A549 (cell line): ENCODE measurements at regions not wholly inside any gene's neighbourhood (a gene's known extent, or its start where the extent isn't known, plus 50 kb on each side); places are given as distances from the start of the nearest gene placed in this dataset.

ENCODE experiments used
- ATAC-seq, 2 experiments: fragments of 200-7000 bp in 1 of 2; fragments of >200 bp in 1 of 2; cut with Nextera tagmentation in 1 of 2; cut with Tn5 transposase in 1 of 2; 3 replicates each; pipeline versions ENCODE4 v1.8.0 to v1.9.1; 2018 to 2020; ENCODE audit warnings: mild to moderate bottlenecking in 1 of 2, moderate library complexity in 1 of 2
- CTCF ChIA-PET: fragments of 300-600 bp; sonication (Branson Sonifier 250); formaldehyde crosslinking; extraction: SDS; loops from one replicate; lab custom pipeline; 2021; ENCODE audit warnings: antibody characterized with exemption, inconsistent platforms; lab: Yijun Ruan, JAX
- POLR2A ChIA-PET: fragments of 350-600 bp; formaldehyde crosslinking; extraction: SDS; loops from one replicate; lab custom pipeline; 2021; ENCODE audit warnings: antibody characterized with exemption, inconsistent platforms; lab: Yijun Ruan, JAX
- DNase-seq, 2 experiments: peaks; one replicate each; pipeline versions ENCODE4 v3.0.0 to v3.0.0-alpha.2; 2011 to 2016; ENCODE audit warnings: low read depth in 1 of 2, low spot score in 1 of 2
- FAIRE-seq: peaks from 2 replicates; lab custom pipeline; 2011; peaks lifted over from hg19 to GRCh38; lab: Jason Lieb, UNC
- H3K27ac ChIP-seq, 2 experiments: fragments of >200 bp; sonication (Bioruptor Twin); formaldehyde crosslinking; 3 replicates each; pipeline ENCODE4 v1.5.1; 2016 to 2017
- H3K4me1 ChIP-seq: fragments of >200 bp; sonication (Bioruptor Twin); formaldehyde crosslinking; 3 replicates; pipeline ENCODE4 v1.6.1; 2016
- H3K4me2 ChIP-seq: fragments of >200 bp; sonication (Bioruptor Twin); formaldehyde crosslinking; 3 replicates; pipeline ENCODE4 v1.6.1; 2016
- H3K4me3 ChIP-seq: fragments of >200 bp; sonication (Bioruptor Twin); formaldehyde crosslinking; 3 replicates; pipeline ENCODE4 v1.5.1; 2016
- H3K9me3 ChIP-seq: fragments of >200 bp; sonication (Bioruptor Twin); formaldehyde crosslinking; 3 replicates; pipeline ENCODE4 v1.6.1; 2016
- CEBPB ChIP-seq, 2 experiments: fragments of >200 bp in 1 of 2; sonication (Bioruptor Twin) in 1 of 2; formaldehyde crosslinking in 1 of 2; IDR thresholded peaks; 2 replicates each; pipeline ENCODE4 v1.6.1; 2012 to 2016
- CHD2 ChIP-seq: fragments of 150-350 bp; IDR thresholded peaks from 2 replicates; pipeline ENCODE4 v1.6.1; 2014; ENCODE audit warnings: low read length; ENCODE audit not compliant: partially characterized antibody
- EHMT2 ChIP-seq: fragments of 200-600 bp; sonication (generic); IDR thresholded peaks from 2 replicates; pipeline ENCODE4 v1.6.1; 2016; ENCODE audit warnings: antibody characterized with exemption, low read depth, mild to moderate bottlenecking, moderate library complexity
- ELK1 ChIP-seq: fragments of 150-350 bp; IDR thresholded peaks from 2 replicates; pipeline ENCODE4 v1.6.1; 2014; ENCODE audit warnings: low read depth, mild to moderate bottlenecking, low read length
- FOSB ChIP-seq: fragments of 250-450 bp; sonication (Bioruptor Pico); IDR thresholded peaks from 2 replicates; pipeline ENCODE4 v1.5.0; 2020; ENCODE audit warnings: mild to moderate bottlenecking, moderate library complexity
- FOXS1 ChIP-seq: fragments of 250-450 bp; sonication (Bioruptor Pico); IDR thresholded peaks from 2 replicates; pipeline ENCODE4 v1.5.0; 2020; ENCODE audit warnings: mild to moderate bottlenecking, moderate library complexity
- HDAC2 ChIP-seq: fragments of 200-600 bp; sonication (generic); IDR thresholded peaks from 2 replicates; pipeline ENCODE4 v1.6.1; 2016
- HEYL ChIP-seq: fragments of 250-450 bp; sonication (Bioruptor Pico); IDR thresholded peaks from 2 replicates; pipeline ENCODE4 v1.8.0; 2021; ENCODE audit warnings: mild to moderate bottlenecking, moderate library complexity
- HOXA7 ChIP-seq: fragments of 250-450 bp; sonication (Bioruptor Pico); IDR thresholded peaks from 2 replicates; pipeline ENCODE4 v1.5.0; 2020; ENCODE audit warnings: mild to moderate bottlenecking, moderate library complexity
- JUN ChIP-seq, 2 experiments: fragments of >200 bp; sonication (Bioruptor Twin); formaldehyde crosslinking; IDR thresholded peaks; 2 replicates in 1 of 2; 3 replicates in 1 of 2; pipeline ENCODE4 v1.6.1; 2016 to 2017
- JUNB ChIP-seq: fragments of >200 bp; sonication (Bioruptor Twin); formaldehyde crosslinking; IDR thresholded peaks from 2 replicates; pipeline ENCODE4 v1.6.1; 2016
- KDM1A ChIP-seq: fragments of 200-600 bp; sonication (generic); IDR thresholded peaks from 2 replicates; pipeline ENCODE4 v1.6.1; 2016; ENCODE audit warnings: low read depth, mild to moderate bottlenecking
- MAFK ChIP-seq: fragments of 450-650 bp; IDR thresholded peaks from 2 replicates; pipeline ENCODE4 v1.6.1; 2014; ENCODE audit not compliant: partially characterized antibody
- PBX3 ChIP-seq: IDR thresholded peaks from 2 replicates; pipeline ENCODE4 v1.6.1; 2012
- POLR2A ChIP-seq: IDR thresholded peaks from 2 replicates; pipeline ENCODE4 v1.6.1; 2012; ENCODE audit warnings: mild to moderate bottlenecking, low read length
- RNF2 ChIP-seq: fragments of 200-600 bp; sonication (generic); IDR thresholded peaks from 2 replicates; pipeline ENCODE4 v1.6.1; 2016; ENCODE audit warnings: low read depth, mild to moderate bottlenecking, antibody characterized with exemption, moderate library complexity, borderline replicate concordance
- SMC3 ChIP-seq: fragments of >200 bp; sonication (Bioruptor Twin); formaldehyde crosslinking; IDR thresholded peaks from 3 replicates; pipeline ENCODE4 v1.6.1; 2018; ENCODE audit warnings: inconsistent platforms
- SREBF2 ChIP-seq: fragments of 450-650 bp; IDR thresholded peaks from 2 replicates; pipeline ENCODE4 v1.6.1; 2014; ENCODE audit warnings: mild to moderate bottlenecking, moderate library complexity
- TFCP2L1 ChIP-seq: fragments of 250-450 bp; sonication (Bioruptor Pico); IDR thresholded peaks from 2 replicates; pipeline ENCODE4 v1.5.0; 2021; ENCODE audit warnings: mild to moderate bottlenecking
- ZC3H11A ChIP-seq: fragments of 450-650 bp; IDR thresholded peaks from 2 replicates; pipeline ENCODE4 v1.6.1; 2014; ENCODE audit warnings: antibody characterized with exemption, mild to moderate bottlenecking
- ZSCAN20 ChIP-seq: fragments of 250-450 bp; sonication (Bioruptor Pico); IDR thresholded peaks from 2 replicates; pipeline ENCODE4 v1.8.0; 2022; ENCODE audit warnings: mild to moderate bottlenecking, moderate library complexity
- WGBS: methylation state at CpG from one replicate; pipeline ENCODE4 v1.1.6; 2017; ENCODE audit errors: missing lambda C conversion rate; 5-methylcytosine and 5-hydroxymethylcytosine counted together
- TF ChIP-seq, protein P1 (sequence below): fragments of 250-450 bp; sonication (Bioruptor Pico); IDR thresholded peaks from 2 replicates; pipeline ENCODE4 v1.5.0; 2021; ENCODE audit warnings: mild to moderate bottlenecking, moderate library complexity, borderline replicate concordance
- TF ChIP-seq, protein P2 (sequence below): fragments of 200-600 bp; sonication (generic); IDR thresholded peaks from 2 replicates; pipeline ENCODE4 v1.6.1; 2016; ENCODE audit warnings: antibody characterized with exemption, mild to moderate bottlenecking, moderate library complexity
- TF ChIP-seq, protein P3 (sequence below): fragments of 450-650 bp; IDR thresholded peaks from 2 replicates; pipeline ENCODE4 v1.6.1; 2014; ENCODE audit warnings: antibody characterized with exemption

- DNase-seq (no peak), ATAC-seq (no peak), FAIRE-seq (no peak)
- CTCF ChIA-PET: no interaction called here
- WGBS: 20% methylated on average over 15 of the region's 15 CpGs
- Histone ChIP-seq H3K9me3 (no peaks in the 10 kb centered on the region; the same call in 2 of the 3 replicates), H3K4me3 (no peak overlapping the region), H3K4me2 (no peak overlapping the region), H3K27ac (no peak overlapping the region)
- POLR2A ChIA-PET: no interaction called here
- TF ChIP-seq JUNB (no peak), TFCP2L1 (CRISPR knock-in tag) (no peak), HEYL (CRISPR knock-in tag) (no peak)
- TF ChIP-seq, all 56 proteins: peak for 0
- H3K4me1 ChIP-seq: no peaks in the 10 kb centered on the region
Observed at GRCh38 chr16:35732046-35732810, 2272.8 kb downstream of the TP53TG3F start.

- no peak for DNase-seq
- FAIRE-seq: no peak
- no peak overlapping the region for H3K4me3 ChIP-seq
- TF ChIP-seq FOSB (CRISPR knock-in tag) (no peak), SMC3 (no peak), RNF2 (no peak), SREBF2 (no peak), HOXA7 (CRISPR knock-in tag) (no peak), CHD2 (no peak), JUN (IDR thresholded peaks at IDR 0.05) (no peak), CEBPB (IDR thresholded peaks at IDR 0.05) (no peak)
- TF ChIP-seq, protein P1, sequence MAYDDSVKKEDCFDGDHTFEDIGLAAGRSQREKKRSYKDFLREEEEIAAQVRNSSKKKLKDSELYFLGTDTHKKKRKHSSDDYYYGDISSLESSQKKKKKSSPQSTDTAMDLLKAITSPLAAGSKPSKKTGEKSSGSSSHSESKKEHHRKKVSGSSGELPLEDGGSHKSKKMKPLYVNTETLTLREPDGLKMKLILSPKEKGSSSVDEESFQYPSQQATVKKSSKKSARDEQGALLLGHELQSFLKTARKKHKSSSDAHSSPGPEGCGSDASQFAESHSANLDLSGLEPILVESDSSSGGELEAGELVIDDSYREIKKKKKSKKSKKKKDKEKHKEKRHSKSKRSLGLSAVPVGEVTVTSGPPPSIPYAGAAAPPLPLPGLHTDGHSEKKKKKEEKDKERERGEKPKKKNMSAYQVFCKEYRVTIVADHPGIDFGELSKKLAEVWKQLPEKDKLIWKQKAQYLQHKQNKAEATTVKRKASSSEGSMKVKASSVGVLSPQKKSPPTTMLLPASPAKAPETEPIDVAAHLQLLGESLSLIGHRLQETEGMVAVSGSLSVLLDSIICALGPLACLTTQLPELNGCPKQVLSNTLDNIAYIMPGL: no peak
- TF ChIP-seq, protein P2, sequence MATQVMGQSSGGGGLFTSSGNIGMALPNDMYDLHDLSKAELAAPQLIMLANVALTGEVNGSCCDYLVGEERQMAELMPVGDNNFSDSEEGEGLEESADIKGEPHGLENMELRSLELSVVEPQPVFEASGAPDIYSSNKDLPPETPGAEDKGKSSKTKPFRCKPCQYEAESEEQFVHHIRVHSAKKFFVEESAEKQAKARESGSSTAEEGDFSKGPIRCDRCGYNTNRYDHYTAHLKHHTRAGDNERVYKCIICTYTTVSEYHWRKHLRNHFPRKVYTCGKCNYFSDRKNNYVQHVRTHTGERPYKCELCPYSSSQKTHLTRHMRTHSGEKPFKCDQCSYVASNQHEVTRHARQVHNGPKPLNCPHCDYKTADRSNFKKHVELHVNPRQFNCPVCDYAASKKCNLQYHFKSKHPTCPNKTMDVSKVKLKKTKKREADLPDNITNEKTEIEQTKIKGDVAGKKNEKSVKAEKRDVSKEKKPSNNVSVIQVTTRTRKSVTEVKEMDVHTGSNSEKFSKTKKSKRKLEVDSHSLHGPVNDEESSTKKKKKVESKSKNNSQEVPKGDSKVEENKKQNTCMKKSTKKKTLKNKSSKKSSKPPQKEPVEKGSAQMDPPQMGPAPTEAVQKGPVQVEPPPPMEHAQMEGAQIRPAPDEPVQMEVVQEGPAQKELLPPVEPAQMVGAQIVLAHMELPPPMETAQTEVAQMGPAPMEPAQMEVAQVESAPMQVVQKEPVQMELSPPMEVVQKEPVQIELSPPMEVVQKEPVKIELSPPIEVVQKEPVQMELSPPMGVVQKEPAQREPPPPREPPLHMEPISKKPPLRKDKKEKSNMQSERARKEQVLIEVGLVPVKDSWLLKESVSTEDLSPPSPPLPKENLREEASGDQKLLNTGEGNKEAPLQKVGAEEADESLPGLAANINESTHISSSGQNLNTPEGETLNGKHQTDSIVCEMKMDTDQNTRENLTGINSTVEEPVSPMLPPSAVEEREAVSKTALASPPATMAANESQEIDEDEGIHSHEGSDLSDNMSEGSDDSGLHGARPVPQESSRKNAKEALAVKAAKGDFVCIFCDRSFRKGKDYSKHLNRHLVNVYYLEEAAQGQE: no peak
- no peaks in the 10 kb centered on the region; the same call in 2 of the 3 replicates for H3K9me3 ChIP-seq
- ChIA-PET CTCF (no interaction called here), POLR2A (no interaction called here)
- WGBS: 0% methylated on average over 3 of the region's 3 CpGs
- ATAC-seq: no peak
- no peaks in the 10 kb centered on the region for H3K4me1 ChIP-seq
- H3K4me2 ChIP-seq: no peak overlapping the region
- H3K27ac ChIP-seq: no peak overlapping the region
Observed at GRCh38 chr16:35733278-35733965, 2274.0 kb downstream of the TP53TG3F start.

DNA sequence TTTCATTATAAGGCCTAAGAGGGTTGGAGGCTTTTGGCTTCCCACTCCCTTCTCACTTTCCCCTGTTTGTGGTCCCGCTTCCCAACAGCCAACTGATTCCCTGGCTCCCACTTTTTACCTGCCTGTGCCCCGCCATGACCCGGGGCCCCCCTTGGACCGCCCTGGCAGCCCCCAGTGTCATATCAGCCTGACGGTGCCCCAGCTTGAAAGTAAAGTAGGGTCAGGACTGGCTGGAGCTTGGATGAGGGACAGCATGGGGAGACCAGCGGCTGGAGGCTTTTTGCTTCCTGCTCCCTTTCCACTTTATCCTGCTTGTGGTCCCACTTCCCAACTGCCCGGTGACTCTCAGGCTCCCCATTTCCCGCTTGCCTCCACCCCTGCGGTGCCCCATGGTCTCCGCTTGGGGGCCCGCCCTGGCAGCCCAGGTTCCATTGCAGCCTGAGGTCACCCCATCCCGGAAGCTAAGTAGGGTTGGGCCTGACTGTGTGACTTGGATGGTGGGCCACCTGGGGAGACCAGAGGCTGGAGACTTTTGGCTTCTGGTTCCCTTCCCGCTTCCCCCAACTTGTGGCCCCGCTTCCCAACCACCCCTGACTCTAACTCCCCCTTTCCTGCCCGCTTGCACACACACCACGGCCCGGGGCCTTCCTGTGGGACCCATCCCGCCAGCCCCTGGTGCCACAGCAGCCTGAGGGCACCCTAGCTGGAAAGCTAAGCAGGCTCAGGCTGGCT is 2274.7 kb downstream of the TP53TG3F start:
- no peak for FAIRE-seq
- 18% methylated on average over 12 of the region's 18 CpGs for WGBS
- no peak overlapping the region for H3K4me2 ChIP-seq
- H3K9me3 ChIP-seq: no peaks in the 10 kb centered on the region; the same call in 2 of the 3 replicates
- no peak overlapping the region for H3K27ac ChIP-seq
- no peak for DNase-seq
- H3K4me3 ChIP-seq: no peak overlapping the region
- TF ChIP-seq EHMT2: no peak
- no peak for TF ChIP-seq MAFK
- TF ChIP-seq ZC3H11A: no peak
- TF ChIP-seq ELK1: no peak
- TF ChIP-seq PBX3: no peak
- TF ChIP-seq KDM1A: no peak
- no peak for TF ChIP-seq SMC3
- no peak for TF ChIP-seq HDAC2
- no peak for TF ChIP-seq POLR2A
- TF ChIP-seq, protein P3, sequence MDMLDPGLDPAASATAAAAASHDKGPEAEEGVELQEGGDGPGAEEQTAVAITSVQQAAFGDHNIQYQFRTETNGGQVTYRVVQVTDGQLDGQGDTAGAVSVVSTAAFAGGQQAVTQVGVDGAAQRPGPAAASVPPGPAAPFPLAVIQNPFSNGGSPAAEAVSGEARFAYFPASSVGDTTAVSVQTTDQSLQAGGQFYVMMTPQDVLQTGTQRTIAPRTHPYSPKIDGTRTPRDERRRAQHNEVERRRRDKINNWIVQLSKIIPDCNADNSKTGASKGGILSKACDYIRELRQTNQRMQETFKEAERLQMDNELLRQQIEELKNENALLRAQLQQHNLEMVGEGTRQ: no peak
- TF ChIP-seq ZSCAN20 (CRISPR knock-in tag): no peak
- TF ChIP-seq FOXS1 (CRISPR knock-in tag): no peak
- TF ChIP-seq SREBF2: no peak
- no peaks in the 10 kb centered on the region for H3K4me1 ChIP-seq
- ChIA-PET POLR2A (no interaction called here), CTCF (no interaction called here)
- no peak for ATAC-seq
